ENCODE measurements at regions not wholly inside any gene's neighbourhood (a gene's known extent, or its start where the extent isn't known, plus 50 kb on each side); places are given as distances from the start of the nearest gene placed in this dataset.
A peak's percentile ranks its signal among the peaks of the same experiment; 100 is the strongest.

- TF ChIP-seq YY1 (IDR thresholded peaks at IDR 0.05; ENCODE audit: borderline replicate concordance in 1 of 3, control insufficient read depth in 1 of 3, extremely low read depth in 1 of 3, insufficient read depth in 3 of 3, insufficient read length in 1 of 3, insufficient replicate concordance in 2 of 3, low read depth in 1 of 3, low read length in 2 of 3): peak in 1 of 3 experiments; percentile 20
- peak; percentile 84 for TF ChIP-seq GATA2 (CRISPR knock-in tag; IDR thresholded peaks at IDR 0.05)
- peak; percentile 98 for TF ChIP-seq ARID1B (IDR thresholded peaks at IDR 0.05)
- TF ChIP-seq PRDM10 (IDR thresholded peaks at IDR 0.05; ENCODE audit: partially characterized antibody): peak; percentile 26
- TF ChIP-seq ZNF133 (CRISPR knock-in tag; IDR thresholded peaks at IDR 0.05): no peak
- TF ChIP-seq MLLT1 (IDR thresholded peaks at IDR 0.05): peak in 1 of 2 experiments; percentile 11; a peak in 2 of 4 replicates
- TF ChIP-seq, protein P1, sequence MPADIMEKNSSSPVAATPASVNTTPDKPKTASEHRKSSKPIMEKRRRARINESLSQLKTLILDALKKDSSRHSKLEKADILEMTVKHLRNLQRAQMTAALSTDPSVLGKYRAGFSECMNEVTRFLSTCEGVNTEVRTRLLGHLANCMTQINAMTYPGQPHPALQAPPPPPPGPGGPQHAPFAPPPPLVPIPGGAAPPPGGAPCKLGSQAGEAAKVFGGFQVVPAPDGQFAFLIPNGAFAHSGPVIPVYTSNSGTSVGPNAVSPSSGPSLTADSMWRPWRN (IDR thresholded peaks at IDR 0.05; ENCODE audit: low read depth): peak; percentile 63; the same call in 1 of the 2 replicates
- TF ChIP-seq CREB5 (CRISPR knock-in tag; IDR thresholded peaks at IDR 0.05): no peak
- 0 out of 2 replicates have a peak, but pooled peaks have one; percentile 39 for TF ChIP-seq SP1 (CRISPR knock-in tag; IDR thresholded peaks at IDR 0.05)
- TF ChIP-seq ATF3 (IDR thresholded peaks at IDR 0.05): peak; percentile 76
- no peak for TF ChIP-seq ATF3 (CRISPR knock-in tag; conservative IDR thresholded peaks at IDR 0.05)
- peak; percentile 80 for TF ChIP-seq CREB1 (IDR thresholded peaks at IDR 0.05)
- TF ChIP-seq CREB1 (CRISPR knock-in tag; IDR thresholded peaks at IDR 0.05): 0 out of 2 replicates have a peak, but pooled peaks have one; percentile 26
- peak; percentile 32 for TF ChIP-seq BRD9 (IDR thresholded peaks at IDR 0.05; ENCODE audit: low read depth, partially characterized antibody)
Observed at GRCh38 chr5:68420476-68421344, 205.2 kb downstream of the PIK3R1 start (continued).

All from K562 (cell line).